Transverse colon (tissue), 4 donors: ENCODE measurements at regions not wholly inside any gene's neighbourhood (a gene's known extent, or its start where the extent isn't known, plus 50 kb on each side); places are given as distances from the start of the nearest gene placed in this dataset.

Source experiments
- DNase-seq: peaks from one replicate; pipeline ENCODE4 v3.0.0-alpha.2; 2019
- H3K27ac ChIP-seq, 4 donors: fragments of 200-600 bp; sonication (generic); 2 replicates each; pipeline ENCODE4 v1.5.1; 2016 to 2018; ENCODE audit warnings: inconsistent platforms in 4 of 4
- H3K27me3 ChIP-seq: fragments of 200-600 bp; sonication (generic); 2 replicates; pipeline ENCODE4 v1.5.1; 2017; ENCODE audit warnings: inconsistent platforms
- H3K36me3 ChIP-seq, 4 donors: fragments of 200-600 bp; sonication (generic); 2 replicates each; pipeline ENCODE4 v1.5.1; 2017 to 2019; ENCODE audit warnings: inconsistent platforms in 4 of 4
- H3K4me1 ChIP-seq, 4 donors: fragments of 200-600 bp; sonication (generic); 2 replicates each; pipeline ENCODE4 v1.5.1; 2017 to 2020; ENCODE audit warnings: inconsistent platforms in 4 of 4
- H3K4me3 ChIP-seq, 4 donors: fragments of 200-600 bp; sonication (generic); 1 replicate in 1 of 4; 2 replicates in 3 of 4; pipeline versions ENCODE4 v1.5.1 to v1.6.1; 2017 to 2019; ENCODE audit warnings: inconsistent platforms in 4 of 4
- H3K9me3 ChIP-seq, 2 donors: fragments of 200-600 bp; sonication (generic); 2 replicates each; pipeline ENCODE4 v1.5.1; 2017 to 2019; ENCODE audit warnings: inconsistent platforms in 2 of 2
- CTCF ChIP-seq, 5 experiments: fragments of 200-600 bp in 3 of 5; fragments of 450-650 bp in 2 of 5; sonication (generic) in 3 of 5; IDR thresholded peaks; 1 replicate in 2 of 5; 2 replicates in 3 of 5; pipeline ENCODE4 v1.5.1; 2016 to 2017; ENCODE audit warnings: antibody characterized with exemption in 5 of 5, inconsistent platforms in 3 of 5, mild to moderate bottlenecking in 2 of 5, moderate library complexity in 1 of 5
- EP300 ChIP-seq: sonication (generic); formaldehyde crosslinking; IDR thresholded peaks from one replicate; pipeline ENCODE4 v1.6.1; 2017; ENCODE audit warnings: antibody characterized with exemption, low read depth
- POLR2A ChIP-seq: fragments of 450-650 bp; IDR thresholded peaks from one replicate; pipeline ENCODE4 v1.6.1; 2016; ENCODE audit warnings: antibody characterized with exemption, mild to moderate bottlenecking, moderate library complexity
- POLR2AphosphoS5 ChIP-seq, 3 donors: sonication (generic); formaldehyde crosslinking; IDR thresholded peaks; one replicate each; pipeline ENCODE4 v1.6.1; 2016; ENCODE audit warnings: antibody characterized with exemption in 3 of 3
- WGBS, 2 donors: methylation state at CpG; one replicate each; pipeline ENCODE4 v1.1.5; 2018; ENCODE audit warnings: low coverage in 1 of 2; 5-methylcytosine and 5-hydroxymethylcytosine counted together
- in situ Hi-C, 4 donors: fragments of 200-750 bp; cut with MboI; loops; one replicate each; pipeline versions ENCODE4 v1.15.0 to v1.15.1; 2017; ENCODE audit warnings: low sequenced_read_pairs in 3 of 4, low pct_ligation_motif_present in 1 of 4, low pct_unique_long_range_greater_than_20kb in 1 of 4
- intact Hi-C: fragments of 100-400 bp; cut with DNase I; formaldehyde crosslinking; loops from one replicate; pipeline ENCODE4 v1.15.1; 2023; ENCODE audit warnings: low total_unique reads

- Histone ChIP-seq H3K4me3 (no peak overlapping the region), H3K36me3 (no peaks in the 10 kb centered on the region), H3K9me3 (no peaks in the 10 kb centered on the region), H3K4me1 (no peaks in the 10 kb centered on the region), H3K27me3 (no peaks in the 10 kb centered on the region), H3K27ac (no peak overlapping the region)
- no peak for DNase-seq
- intact Hi-C loops, result no loop called here
- TF ChIP-seq CTCF (IDR thresholded peaks at IDR 0.05), result no peak
- no peak for TF ChIP-seq POLR2AphosphoS5 (IDR thresholded peaks at IDR 0.05)
- TF ChIP-seq EP300, result no peak
- no peak for TF ChIP-seq POLR2A
- in situ Hi-C loops, result no loop called here
- 81 to 86% methylated on average over 3 of the region's 3 CpGs for WGBS, 2 donors
These were observed 53.8 kb upstream of the CYRIA start for GRCh38 chr2:16719485-16719808.

- H3K27ac ChIP-seq, result no peak overlapping the region
- no peaks in the 10 kb centered on the region for H3K27me3 ChIP-seq
- no peaks in the 10 kb centered on the region for H3K36me3 ChIP-seq
- in situ Hi-C loops, result no loop called here
- no peak for TF ChIP-seq POLR2A
- no peak for TF ChIP-seq POLR2AphosphoS5 (IDR thresholded peaks at IDR 0.05)
- TF ChIP-seq CTCF (IDR thresholded peaks at IDR 0.05), result no peak
- no peak for TF ChIP-seq EP300
- intact Hi-C loops, result no loop called here
- no peaks in the 10 kb centered on the region for H3K9me3 ChIP-seq
- H3K4me1 ChIP-seq, result no peaks in the 10 kb centered on the region
- WGBS, 2 donors, result 70 to 88% methylated on average over 9 to 10 of the region's 10 CpGs
- H3K4me3 ChIP-seq, result no peak overlapping the region
- no peak for DNase-seq
These were observed 53.2 kb upstream of the CYRIA start for GRCh38 chr2:16718576-16719484.

DNA sequence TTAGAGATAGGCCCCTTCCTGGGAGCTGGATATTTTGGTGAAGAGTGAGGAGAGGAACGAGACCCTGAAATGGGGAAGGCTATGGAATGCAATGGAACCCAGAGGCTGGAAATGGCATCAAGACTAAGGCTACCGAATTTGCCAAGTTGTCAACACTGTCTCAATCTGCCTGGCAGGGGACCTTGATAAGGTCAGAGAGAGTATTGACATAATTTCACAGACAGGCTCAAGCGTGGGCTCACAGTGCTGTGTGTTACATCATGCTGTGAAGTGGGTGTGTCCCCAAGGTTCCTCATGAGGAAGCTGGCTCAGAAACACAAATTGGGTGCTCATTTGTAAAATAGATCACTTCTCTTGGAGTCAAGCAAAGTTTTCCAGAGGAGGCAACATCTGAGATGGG lies 51.8 kb upstream of the CYRIA start:
- in situ Hi-C loops (no loop called here), intact Hi-C loops (no loop called here)
- Histone ChIP-seq H3K27ac (no peak overlapping the region), H3K4me3 (no peak overlapping the region), H3K27me3 (no peaks in the 10 kb centered on the region), H3K36me3 (no peaks in the 10 kb centered on the region), H3K9me3 (no peaks in the 10 kb centered on the region), H3K4me1 (no peaks in the 10 kb centered on the region)
- no peak for DNase-seq
- TF ChIP-seq POLR2AphosphoS5 (IDR thresholded peaks at IDR 0.05), result no peak
- no peak for TF ChIP-seq EP300
- no peak for TF ChIP-seq POLR2A
- TF ChIP-seq CTCF (IDR thresholded peaks at IDR 0.05), result no peak
- 60 to 76% methylated on average over 2 to 3 of the region's 3 CpGs for WGBS, 2 donors

GRCh38 chr2:16716944-16717343 lies 51.3 kb upstream of the CYRIA start:
- Histone ChIP-seq H3K27me3 (no peaks in the 10 kb centered on the region), H3K36me3 (no peaks in the 10 kb centered on the region), H3K4me1 (no peaks in the 10 kb centered on the region), H3K9me3 (no peaks in the 10 kb centered on the region), H3K4me3 (no peak overlapping the region), H3K27ac (no peak overlapping the region)
- WGBS, 2 donors, result 81% methylated on average over 4 of the region's 4 CpGs; no CpG with 5 or more reads in 1 of the 2 donors
- intact Hi-C loops, result no loop called here
- in situ Hi-C loops, result no loop called here
- no peak for DNase-seq
- TF ChIP-seq POLR2A (no peak), CTCF (IDR thresholded peaks at IDR 0.05) (no peak), POLR2AphosphoS5 (IDR thresholded peaks at IDR 0.05) (no peak), EP300 (no peak)
